Activated CD4-positive, CD25-positive, alpha-beta regulatory T cell treated with anti-CD3 and anti-CD28 coated beads, Interleukin-2, amount 50 U/mL, for 24 hours (primary cell): ENCODE measurements at regions not wholly inside any gene's neighbourhood (a gene's known extent, or its start where the extent isn't known, plus 50 kb on each side); places are given as distances from the start of the nearest gene placed in this dataset.
A peak's percentile ranks its signal among the peaks of the same experiment; 100 is the strongest.

ENCODE experiments used
- ATAC-seq, 2 donors: fragments of 150-1000 bp; cut with Tn5 transposase; one replicate each; pipeline ENCODE4 v1.10.0; 2021; ENCODE audit warnings: mild to moderate bottlenecking in 1 of 2, moderate library complexity in 1 of 2

DNA sequence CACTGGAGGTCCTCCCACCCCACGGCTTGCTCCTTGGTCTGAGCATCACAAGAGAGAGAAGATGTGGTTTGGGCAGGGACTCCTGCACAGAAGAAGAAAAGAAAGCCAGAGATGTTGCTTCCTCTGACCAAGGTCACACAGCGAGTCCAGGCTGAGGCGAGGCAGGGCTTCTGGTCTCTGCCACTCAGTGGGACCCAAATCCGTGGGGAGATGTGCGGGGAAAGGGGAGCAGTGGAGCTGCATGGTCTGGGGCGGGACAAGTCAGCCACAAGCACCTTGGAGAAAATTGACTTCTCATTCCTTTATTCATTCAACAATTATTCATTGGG lies 150.9 kb downstream of the C9orf50 start:
- no peak for ATAC-seq

DNA sequence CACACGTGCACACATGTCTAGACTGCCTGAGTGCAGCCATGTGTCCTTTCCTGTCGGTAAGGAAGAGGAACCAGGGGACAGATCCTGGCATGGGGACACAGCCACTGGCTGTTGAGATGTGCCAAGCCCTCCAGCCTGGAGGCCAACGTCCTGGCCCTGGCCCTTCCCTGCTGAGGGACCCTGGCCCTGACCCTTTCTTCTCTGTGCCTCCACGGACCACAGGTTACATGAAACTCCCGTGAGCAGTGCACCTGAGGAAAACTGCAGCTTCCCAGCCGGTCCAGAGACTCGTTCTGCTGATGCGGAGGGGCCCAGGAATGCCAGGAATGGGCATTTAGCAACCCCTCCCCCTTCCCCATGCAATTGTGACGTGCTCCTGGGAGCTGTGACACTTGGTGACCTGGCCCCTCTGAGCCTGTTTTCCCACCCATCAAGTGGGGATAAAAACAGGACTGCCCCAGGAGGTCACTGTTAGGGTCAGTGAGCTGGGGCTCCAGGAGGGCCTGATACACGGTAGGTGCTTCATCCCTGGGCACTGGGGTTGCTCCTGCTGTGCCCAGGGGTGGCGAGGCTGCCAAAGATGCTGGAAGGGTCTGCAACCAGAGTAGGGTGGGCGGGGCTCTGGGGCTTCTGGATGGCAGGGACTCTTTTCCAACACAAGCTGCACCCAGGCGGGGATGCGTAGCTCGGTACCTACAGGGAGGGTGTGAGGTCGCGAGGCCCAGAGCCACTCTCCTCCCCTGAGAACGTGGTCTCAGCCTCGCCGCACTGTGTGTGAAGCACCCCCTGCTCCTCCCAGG lies 151.5 kb downstream of the C9orf50 start:
- no peak for ATAC-seq

GRCh38 chr9:129467739-129468666 lies 152.9 kb downstream of the C9orf50 start:
- ATAC-seq, result no peak

DNA sequence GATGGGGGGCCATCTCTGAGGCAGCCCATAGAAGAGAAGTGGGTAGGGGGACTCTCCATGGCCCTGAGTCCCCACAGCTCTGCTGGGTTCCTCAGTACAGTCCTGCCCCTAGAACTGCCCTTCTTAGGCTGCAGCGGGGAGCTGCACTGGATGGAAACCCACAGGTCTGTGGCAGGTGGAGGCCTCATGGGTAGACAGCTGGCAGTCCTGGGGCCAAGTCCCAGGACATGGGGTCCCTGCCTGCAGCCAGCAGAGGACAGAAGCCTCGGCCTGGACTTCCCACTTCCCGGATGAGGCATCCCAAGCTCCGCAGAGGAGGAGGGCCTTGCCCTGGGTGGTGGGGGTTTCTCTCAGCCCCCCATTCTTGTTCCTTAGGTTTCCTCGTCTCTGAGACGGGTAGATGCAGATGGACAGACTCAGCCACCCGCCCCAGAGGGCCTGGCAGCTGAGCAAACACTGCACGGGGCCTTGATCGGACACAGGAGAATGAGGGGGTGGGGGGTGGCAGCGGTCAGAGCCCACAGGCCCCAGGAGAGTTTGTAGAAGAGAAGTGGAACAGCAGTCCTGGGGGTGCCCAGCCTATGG lies 153.8 kb downstream of the C9orf50 start:
- ATAC-seq, result no peak

- no peak for ATAC-seq
These were observed 154.9 kb downstream of the C9orf50 start for GRCh38 chr9:129465834-129466535.

GRCh38 chr9:129464972-129465833 lies 155.7 kb downstream of the C9orf50 start:
- ATAC-seq, result peak in 1 of 2 donors; percentile 34

DNA sequence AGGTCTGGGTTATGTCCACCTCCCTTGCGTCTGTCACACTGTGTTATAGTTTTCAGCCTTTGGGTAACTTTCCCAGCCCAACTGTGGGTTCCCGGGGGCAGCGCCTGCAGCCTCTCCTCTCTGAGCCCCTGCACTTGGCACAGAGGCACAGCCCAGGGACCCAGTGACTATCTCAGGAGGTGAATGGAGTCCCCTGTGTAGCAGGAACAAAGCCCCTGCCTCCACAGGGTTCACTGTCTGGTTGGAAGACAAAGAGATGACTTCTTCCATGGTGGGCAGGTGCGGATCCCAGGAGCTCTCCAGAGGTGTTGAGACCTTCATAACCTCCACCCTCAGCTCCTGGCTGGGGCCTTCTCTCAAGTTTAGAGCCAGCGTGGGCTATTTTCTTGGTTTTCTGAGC lies 156.9 kb downstream of the C9orf50 start:
- ATAC-seq, result no peak

DNA sequence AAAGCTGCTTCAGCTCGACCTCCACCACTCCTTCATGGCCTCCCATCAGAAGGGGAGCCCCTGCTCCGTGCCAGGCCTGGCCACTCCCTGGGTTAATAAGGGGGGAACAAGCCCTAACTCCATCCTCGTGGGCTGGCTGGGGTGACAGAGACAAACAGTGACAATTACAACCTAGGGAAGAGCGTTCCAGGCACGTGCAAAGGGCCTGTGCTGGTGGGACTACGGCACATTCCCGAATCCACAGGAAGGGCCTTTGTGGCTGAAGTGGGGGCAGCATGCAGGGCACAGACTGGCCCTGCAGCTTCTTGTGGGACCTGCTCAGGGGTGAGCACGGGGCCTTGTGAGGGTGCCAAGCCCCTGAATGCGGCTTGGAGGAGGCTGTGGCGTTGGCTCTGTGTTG lies 157.4 kb downstream of the C9orf50 start:
- no peak for ATAC-seq

- no peak for ATAC-seq
These were observed 158.5 kb downstream of the C9orf50 start for GRCh38 chr9:129462360-129462759.

DNA sequence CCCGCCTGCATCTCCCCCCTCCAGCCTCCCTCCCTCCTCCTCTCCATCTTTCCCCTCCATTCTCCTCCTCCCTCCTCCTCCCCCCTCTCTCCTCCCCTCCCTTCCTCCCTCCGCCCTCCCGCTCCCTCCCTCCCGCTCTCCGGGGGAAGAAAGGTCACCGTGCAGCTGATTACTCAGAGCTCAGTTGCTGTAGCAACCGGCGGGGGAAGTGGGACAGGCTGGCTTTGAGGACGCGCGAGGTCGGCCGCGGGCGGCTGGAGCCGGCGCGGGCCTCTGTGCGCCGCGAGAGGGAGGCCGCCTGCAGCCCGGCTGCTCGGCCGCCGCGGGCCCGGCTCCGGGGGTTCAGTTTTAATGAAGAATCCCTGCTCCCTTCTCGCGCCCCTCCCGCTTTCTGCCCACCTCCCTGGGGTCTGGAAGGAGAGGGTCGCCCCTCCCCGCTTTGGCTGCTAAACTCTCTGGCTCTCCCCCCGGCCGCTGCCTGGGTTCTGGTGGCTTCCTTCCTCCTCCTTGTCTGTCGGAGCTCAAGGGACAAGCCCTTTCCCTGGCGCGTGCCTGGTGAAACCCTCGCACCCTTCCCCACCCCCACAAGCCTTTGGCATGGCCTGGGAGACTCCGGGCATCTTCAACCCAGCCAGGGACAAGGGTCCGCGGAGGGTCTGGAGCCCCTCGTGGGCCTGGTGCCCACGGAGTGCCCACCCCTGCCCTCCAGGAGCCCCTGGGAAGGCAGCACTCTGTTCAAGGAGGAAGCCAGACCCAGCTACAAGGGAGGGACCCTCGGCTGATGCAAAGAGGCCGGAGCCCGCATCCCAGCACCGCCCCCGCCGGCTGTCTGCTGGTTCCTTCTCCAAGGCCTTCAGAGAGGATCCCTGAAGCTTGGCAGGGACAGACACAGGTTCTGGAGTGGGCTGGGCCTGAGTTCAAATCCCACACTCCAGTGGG lies 160.3 kb downstream of the C9orf50 start:
- peak; percentile 91 to 93 for ATAC-seq

DNA sequence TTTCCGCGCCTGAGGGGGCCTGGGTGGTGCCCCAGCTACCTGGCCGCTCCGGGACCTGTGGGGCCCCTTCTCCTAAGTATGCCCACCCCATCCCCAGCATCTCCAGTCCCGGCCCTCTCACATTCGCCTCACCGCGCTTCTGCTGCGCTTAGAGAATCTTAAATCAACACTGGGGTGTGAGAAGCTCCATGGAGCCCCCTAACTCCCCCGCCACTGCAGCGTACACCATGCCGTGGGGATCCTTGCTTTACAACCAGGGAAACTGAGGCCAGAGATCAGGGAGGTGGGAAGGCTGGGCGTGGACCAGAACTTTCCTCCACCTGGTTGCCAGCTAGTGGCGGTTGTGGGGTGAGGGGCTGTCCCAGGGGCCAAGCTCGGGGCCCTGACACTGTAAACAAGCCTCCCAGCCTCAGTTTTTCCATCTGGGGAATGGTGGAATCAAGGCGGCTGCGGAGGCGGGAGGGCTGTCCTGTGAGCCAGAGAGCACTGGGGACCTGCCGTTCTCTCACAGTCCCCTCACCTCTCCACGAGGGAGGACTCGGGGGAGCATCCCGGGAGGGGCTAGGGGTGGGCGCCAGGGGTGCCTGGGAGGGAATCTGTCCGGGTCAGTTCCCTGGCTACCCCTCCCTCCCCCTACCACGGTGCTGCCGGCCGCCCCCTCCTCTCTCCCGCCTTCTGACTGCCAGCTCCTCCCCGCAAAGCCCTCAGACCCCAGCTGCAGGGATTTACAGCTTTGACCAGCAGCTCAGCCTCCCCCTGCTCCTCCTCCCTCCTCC lies 161.2 kb downstream of the C9orf50 start:
- ATAC-seq, result peak; percentile 14 to 19

GRCh38 chr9:129458663-129459546 lies 162.0 kb downstream of the C9orf50 start:
- no peak for ATAC-seq

GRCh38 chr9:129458155-129458661 lies 162.7 kb downstream of the C9orf50 start:
- peak in 1 of 2 donors; percentile 19 for ATAC-seq

DNA sequence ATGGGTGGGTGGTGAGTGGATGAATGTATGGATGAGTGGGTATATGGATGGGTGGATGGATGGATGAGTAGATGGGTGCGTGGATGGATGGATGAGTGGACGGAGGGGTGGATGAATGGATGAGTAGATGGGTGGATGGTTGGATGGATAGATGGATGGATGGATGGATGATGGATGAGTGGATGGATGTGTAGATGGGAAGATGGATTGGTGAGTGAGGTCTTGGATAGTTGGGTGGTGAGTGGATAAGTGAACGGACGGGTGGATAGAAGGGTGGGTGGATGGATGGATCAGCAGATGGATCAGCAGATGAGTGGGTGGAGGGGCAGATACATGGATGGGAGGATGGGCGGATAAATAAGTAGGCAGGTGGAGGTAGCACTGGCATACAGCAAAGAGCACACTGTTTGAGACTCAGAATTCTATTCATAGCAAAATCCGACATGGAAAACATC lies 163.5 kb downstream of the C9orf50 start:
- ATAC-seq, result no peak

GRCh38 chr9:129456549-129457324 lies 164.2 kb downstream of the C9orf50 start:
- no peak for ATAC-seq

DNA sequence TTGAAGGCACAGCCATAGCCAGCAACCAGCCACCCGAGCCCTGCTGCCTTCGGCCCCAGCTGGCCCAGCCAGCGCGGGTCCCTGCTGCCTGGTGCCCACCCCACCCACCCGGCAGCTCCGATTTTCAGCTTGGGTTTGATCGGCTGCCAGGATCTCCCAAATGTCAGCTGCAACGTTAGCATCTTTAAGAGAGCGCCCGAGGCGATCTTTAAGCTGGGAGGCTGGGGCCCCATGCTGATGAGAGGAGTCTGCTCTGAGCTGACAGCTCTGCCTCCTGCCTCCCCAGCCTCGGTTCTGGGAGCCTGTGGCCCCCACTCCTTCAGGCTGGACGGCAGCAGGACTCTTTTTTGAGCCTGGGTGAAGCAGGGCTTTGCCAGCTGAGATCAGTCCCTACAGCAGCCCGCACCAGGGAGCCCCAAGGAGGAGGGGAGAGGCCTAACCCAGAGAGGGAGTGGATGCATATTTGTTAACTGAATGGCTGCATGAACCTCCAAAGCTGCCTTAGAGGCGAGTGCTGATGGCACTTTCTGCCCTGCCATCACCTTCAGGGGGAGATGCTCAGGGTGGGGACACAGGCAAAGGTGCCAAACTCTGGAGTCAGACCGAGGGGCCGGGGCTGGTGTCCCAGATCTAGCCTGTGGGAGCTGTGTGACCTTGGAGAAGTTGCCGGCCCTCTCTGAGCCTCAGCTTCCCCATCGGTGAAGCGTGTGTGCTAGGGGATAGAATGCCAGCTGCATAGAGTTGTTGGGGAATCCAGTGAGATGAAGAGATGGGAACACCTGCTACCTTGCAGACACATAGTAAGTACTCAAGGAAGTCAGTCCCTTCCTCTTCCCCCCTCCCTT lies 165.5 kb downstream of the C9orf50 start:
- ATAC-seq, result no peak
